Epithelial cell of esophagus (primary cell): ENCODE measurements at regions not wholly inside any gene's neighbourhood (a gene's known extent, or its start where the extent isn't known, plus 50 kb on each side); places are given as distances from the start of the nearest gene placed in this dataset.
A peak's percentile ranks its signal among the peaks of the same experiment; 100 is the strongest.

Source experiments
- DNase-seq: peaks from one replicate; pipeline ENCODE4 v3.0.0; 2010; ENCODE audit warnings: low read depth
- H3K4me3 ChIP-seq: 2 replicates; pipeline ENCODE4 v1.5.1; 2011; ENCODE audit warnings: mild to moderate bottlenecking, low read length, control low read depth
- CTCF ChIP-seq: IDR thresholded peaks from 2 replicates; pipeline ENCODE4 v1.5.1; 2011; ENCODE audit warnings: low read depth, mild to moderate bottlenecking, low read length, control low read depth, inconsistent platforms; ENCODE audit not compliant: insufficient read depth; ENCODE audit errors: missing control alignments

DNA sequence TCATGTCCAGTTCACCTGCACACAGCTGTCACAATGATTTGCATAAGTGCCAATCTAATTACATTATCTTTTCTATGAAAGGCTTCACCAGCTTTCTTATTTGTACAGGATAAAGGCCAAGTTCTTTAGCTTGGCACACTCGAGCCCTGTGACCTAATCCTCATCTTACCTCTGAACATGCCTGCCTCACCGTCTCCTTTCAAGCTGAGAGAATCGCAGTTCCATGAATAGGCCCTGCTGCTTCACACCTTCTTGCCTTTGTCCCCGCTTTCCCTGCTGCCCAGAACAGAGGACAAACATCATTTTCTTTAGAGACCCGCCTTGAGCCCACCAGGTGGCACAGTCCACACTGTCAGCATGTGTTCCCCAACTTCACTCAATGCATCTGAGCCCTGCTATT is 1094.7 kb downstream of the BCL11A start:
- no peak for TF ChIP-seq CTCF
- H3K4me3 ChIP-seq: no peak overlapping the region
- DNase-seq: no peak

- no peak overlapping the region for H3K4me3 ChIP-seq
- TF ChIP-seq CTCF: no peak
- no peak for DNase-seq
Observed at GRCh38 chr2:59456285-59456684, 1097.2 kb downstream of the BCL11A start.

DNA sequence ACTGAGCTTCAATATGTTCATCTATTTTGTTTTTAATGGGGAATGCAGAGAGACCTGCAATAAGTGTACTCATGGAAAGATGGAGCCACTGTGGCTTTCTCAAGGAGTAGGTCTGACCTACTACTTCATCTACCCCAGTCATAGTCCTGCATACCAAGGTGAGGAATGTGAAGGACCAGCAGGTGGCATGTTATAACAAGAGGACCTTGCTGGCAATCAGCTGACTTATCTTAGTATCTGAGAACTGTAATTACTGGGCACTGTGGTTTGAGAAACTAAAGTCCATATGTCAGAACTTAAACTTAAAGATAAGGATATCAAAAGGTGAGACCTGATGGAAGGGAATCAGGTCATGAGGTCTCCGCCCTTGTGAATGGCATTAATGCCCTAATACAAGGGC is 1104.2 kb downstream of the BCL11A start:
- H3K4me3 ChIP-seq: no peak overlapping the region
- DNase-seq: peak; percentile 62
- TF ChIP-seq CTCF: peak; percentile 45

- TF ChIP-seq CTCF: no peak
- H3K4me3 ChIP-seq: no peak overlapping the region
- DNase-seq: no peak
Observed at GRCh38 chr2:59440491-59440890, 1113.0 kb downstream of the BCL11A start.

DNA sequence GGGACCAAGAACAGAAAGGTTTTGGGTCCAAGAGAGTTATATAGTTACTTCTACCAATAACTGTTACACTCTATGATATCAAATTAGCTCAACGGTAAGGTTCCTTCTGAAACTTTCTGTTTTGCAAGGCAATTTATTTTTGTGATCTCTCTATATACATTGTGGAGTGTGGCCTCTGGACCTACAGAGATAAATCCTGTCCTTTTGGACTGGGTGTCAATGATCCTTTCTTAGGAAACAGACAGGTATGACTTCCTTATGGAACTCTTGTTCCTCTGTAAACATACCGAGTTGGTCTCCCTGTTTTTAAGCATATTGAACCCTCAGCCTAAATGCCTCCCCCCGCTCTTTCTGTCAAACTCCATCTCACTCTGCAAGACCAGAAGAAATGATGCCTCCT is 1117.8 kb downstream of the BCL11A start:
- no peak for TF ChIP-seq CTCF
- no peak for DNase-seq
- H3K4me3 ChIP-seq: no peak overlapping the region

GRCh38 chr2:59428940-59429339 is 1124.5 kb downstream of the BCL11A start:
- DNase-seq: no peak
- H3K4me3 ChIP-seq: no peak overlapping the region
- TF ChIP-seq CTCF: no peak

GRCh38 chr2:59427980-59428379 is 1125.5 kb downstream of the BCL11A start:
- DNase-seq: no peak
- no peak for TF ChIP-seq CTCF
- H3K4me3 ChIP-seq: no peak overlapping the region
